ENCODE measurements at regions not wholly inside any gene's neighbourhood (a gene's known extent, or its start where the extent isn't known, plus 50 kb on each side); places are given as distances from the start of the nearest gene placed in this dataset.
"Not testable (repeated sequence)": the region's sequence is repeated elsewhere in the genome, so short reads cannot be mapped to it uniquely, and the experiment has no call there.

DNA sequence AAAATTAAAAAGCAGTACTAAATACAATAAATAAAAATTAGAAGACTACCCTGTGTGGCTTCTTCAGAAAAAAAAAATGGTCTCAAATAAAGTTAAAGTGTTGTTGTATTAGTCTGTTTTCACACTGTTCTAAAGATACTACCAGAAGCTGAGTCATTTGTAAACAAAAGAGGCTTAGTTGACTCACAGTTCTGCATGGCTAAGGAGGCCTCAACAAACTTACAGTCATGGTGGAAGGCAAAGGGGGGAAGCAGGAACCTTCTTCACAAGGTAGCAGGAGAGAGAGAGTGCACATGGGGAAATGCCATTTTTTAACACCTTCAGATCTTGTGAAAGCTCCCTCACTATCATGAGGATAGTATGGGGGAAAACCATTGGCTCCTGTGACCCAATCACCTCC, 612.8 kb downstream of the RNF144A start:
- ATAC-seq, result no peak
- Mint-ChIP-seq H3K36me3 (no peaks in the 10 kb centered on the region), H3K4me1 (no peaks in the 10 kb centered on the region), H3K4me3 (no peak overlapping the region), H3K27ac (no peak overlapping the region), H3K9me3 (peaks cover 17% of the 10 kb centered on the region), H3K27me3 (no peaks in the 10 kb centered on the region)

DNA sequence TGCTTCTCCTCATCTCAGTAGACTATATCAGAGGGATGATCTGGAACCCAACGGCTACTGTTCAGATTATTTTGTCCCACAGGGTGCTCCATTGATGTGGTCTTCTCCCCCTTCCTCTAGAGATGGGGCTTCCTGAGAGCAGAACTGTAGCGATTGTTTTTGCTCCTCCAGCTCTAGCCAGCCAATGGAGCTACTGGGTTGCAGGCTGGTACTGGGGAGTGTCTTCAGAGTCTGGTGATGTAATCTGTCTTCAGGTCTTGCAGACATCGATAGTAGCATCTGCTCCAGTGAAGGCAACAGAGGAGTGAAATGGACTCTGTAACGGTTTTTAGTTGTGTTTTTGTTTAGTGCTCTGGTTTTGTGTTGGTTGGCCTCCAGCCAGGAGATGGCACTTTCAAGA, 621.9 kb downstream of the RNF144A start:
- peaks cover 14% of the 10 kb centered on the region for H3K27me3 Mint-ChIP-seq
- ATAC-seq, result no peak
- no peak overlapping the region for H3K4me3 Mint-ChIP-seq
- H3K4me1 Mint-ChIP-seq, result no peaks in the 10 kb centered on the region
- H3K9me3 Mint-ChIP-seq, result no peaks in the 10 kb centered on the region
- H3K36me3 Mint-ChIP-seq, result no peaks in the 10 kb centered on the region
- no peak overlapping the region for H3K27ac Mint-ChIP-seq

DNA sequence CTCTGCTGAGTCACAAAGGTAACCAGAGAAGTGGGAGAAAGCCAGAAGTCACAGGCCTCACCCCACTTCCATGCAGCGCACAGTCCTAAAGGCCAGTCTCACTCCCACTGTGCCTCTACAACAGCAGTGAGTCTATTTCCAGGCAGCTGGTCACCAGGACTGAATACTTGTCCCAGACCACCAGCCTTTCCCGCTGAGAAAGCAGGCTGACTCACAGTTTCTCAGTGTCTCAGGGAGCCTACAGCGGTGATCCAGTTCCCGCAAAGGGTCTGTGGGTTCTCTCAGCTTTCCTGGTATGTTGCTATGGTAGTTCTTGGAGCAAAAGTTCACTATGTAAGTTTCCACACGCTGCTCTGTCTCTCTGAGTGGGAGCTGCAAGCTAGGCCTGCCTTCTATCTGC, 622.5 kb downstream of the RNF144A start:
- H3K27ac Mint-ChIP-seq, result no peak overlapping the region
- H3K4me1 Mint-ChIP-seq, result no peaks in the 10 kb centered on the region
- no peak for ATAC-seq
- no peak overlapping the region for H3K4me3 Mint-ChIP-seq
- no peaks in the 10 kb centered on the region for H3K36me3 Mint-ChIP-seq
- no peaks in the 10 kb centered on the region for H3K9me3 Mint-ChIP-seq
- peaks cover 14% of the 10 kb centered on the region for H3K27me3 Mint-ChIP-seq

DNA sequence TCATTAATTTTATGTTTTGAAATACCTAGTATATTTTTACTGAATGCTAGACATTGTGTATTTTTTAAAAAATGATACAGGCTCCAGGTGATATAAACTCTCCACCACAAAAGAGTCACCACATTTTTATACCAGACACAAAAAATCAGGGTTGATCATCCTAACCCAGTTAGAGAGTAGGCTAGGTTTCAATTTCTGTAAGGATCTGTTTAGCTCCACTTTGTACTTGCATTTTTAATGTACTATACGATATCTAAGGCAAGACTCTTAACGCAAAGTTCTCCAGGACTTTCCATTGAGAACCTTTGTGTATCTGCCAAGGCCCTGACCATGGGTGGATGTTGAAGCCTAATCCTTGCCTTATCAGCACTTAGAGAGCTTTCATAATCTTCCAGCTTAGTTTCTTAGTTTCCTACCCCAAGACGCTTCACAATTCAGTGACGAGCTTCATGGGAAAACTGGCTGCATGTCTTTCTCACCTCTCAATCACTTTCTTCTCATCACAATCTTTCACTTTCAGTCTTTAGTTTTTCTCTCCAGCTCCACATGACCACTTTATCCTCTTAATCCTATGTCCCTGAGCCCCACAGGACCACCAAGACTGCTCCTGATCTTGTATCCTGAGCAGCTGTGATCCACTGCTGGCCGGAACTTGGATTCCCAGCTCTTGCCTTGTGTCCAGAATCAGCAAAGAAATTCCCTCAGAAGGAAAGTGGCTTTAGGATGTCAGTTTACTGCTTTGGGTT, 635.8 kb downstream of the RNF144A start:
- Mint-ChIP-seq H3K9me3 (no peaks in the 10 kb centered on the region), H3K4me3 (no peak overlapping the region), H3K4me1 (no peaks in the 10 kb centered on the region), H3K27ac (no peak overlapping the region), H3K36me3 (no peaks in the 10 kb centered on the region), H3K27me3 (peaks cover 10% of the 10 kb centered on the region)
- no peak for ATAC-seq

DNA sequence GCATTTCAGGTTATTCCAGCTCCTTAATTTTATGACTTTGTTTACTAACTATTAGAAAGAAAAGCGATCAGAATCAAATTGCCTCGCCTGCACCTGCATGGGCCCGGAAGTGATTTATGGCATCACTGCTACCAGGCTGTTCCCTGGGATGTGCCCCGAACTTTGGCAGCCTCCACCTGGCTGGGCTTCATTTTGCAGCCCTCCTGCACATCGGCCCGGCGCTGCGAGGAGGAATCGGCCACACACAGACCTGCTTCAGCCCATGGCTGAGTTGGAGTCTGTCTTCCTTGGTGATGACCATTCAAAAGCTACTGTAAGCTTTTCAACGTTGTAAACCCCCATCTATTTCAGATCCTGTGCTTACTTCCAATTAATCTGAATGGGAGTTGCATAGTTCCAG, 638.0 kb downstream of the RNF144A start:
- Mint-ChIP-seq H3K27ac (no peak overlapping the region), H3K36me3 (no peaks in the 10 kb centered on the region), H3K9me3 (no peaks in the 10 kb centered on the region), H3K4me3 (no peak overlapping the region), H3K4me1 (no peaks in the 10 kb centered on the region), H3K27me3 (peaks cover 10% of the 10 kb centered on the region)
- ATAC-seq, result no peak

DNA sequence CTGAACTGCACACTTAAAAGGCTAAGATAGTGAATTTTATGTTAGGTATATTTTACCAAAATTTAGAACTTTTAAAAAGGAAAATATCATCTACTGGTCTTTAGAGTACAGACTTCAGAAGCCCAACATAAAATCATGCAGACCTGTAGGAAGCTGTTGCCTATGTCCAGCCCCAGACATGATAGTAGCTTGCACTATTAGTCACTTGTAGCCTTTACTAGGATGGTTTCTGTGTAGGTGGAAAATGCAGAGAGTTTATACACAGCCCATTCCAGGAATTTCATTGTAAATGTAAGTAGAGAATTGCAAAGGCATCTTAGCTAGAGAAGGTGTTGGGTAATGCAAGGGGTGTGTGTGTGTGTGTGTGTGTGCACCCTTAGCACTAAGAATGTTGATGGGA, 640.2 kb downstream of the RNF144A start:
- H3K27me3 Mint-ChIP-seq, result peaks cover 10% of the 10 kb centered on the region

DNA sequence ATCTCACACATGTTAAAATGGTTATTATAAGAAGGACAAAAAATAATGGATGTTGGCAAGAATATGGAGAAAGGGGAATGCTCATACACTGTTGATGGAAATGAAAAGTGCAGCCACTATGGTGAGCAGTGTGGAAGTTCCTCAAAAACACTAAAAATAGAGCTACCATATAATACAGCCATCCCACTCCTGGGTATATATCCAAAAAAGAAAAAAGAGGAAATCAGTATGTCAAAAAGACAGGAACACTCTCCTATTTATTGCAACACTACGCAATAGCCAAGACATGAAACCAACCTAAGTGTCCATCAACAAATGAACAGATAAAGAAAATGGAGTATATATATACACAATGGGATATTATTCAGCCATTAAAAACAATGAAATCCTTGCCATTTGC, 642.6 kb downstream of the RNF144A start:
- H3K9me3 Mint-ChIP-seq, result no peaks in the 10 kb centered on the region
- no peaks in the 10 kb centered on the region for H3K4me1 Mint-ChIP-seq
- no peak overlapping the region for H3K27ac Mint-ChIP-seq
- H3K27me3 Mint-ChIP-seq, result peaks cover 10% of the 10 kb centered on the region
- H3K36me3 Mint-ChIP-seq, result no peaks in the 10 kb centered on the region
- no peak overlapping the region for H3K4me3 Mint-ChIP-seq
- ATAC-seq, result no peak

More for the DNA sequence above, 640.2 kb downstream of the RNF144A start:
- ATAC-seq, result no peak
- H3K4me3 Mint-ChIP-seq, result no peak overlapping the region
- H3K36me3 Mint-ChIP-seq, result no peaks in the 10 kb centered on the region
- no peaks in the 10 kb centered on the region for H3K9me3 Mint-ChIP-seq
- H3K27ac Mint-ChIP-seq, result no peak overlapping the region
- no peaks in the 10 kb centered on the region for H3K4me1 Mint-ChIP-seq

DNA sequence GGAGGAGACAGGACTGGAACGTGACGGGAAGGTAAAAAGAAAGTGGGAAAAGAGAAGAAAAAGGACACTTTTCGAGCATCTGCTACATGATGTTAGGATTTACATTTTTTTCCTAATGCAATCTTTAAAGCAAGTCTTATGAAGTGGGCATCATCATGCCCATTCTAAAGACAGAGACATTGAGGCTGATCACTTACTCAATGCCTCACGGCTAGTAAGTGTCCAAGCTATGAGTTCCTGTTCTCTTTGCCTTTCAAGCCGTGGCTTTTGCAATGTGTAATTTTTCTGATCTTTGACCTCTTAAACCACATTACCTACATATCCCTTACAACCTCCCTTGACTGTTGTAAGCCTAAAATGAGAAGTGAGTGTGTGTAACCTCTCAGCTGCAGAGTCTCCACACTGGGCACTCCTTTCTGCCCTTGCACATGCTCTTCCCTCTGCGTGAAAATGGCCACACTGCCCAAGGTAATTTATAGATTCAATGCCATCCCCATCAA, 649.2 kb downstream of the RNF144A start:
- no peak overlapping the region for H3K4me3 Mint-ChIP-seq
- H3K9me3 Mint-ChIP-seq, result peaks cover 2% of the 10 kb centered on the region
- H3K36me3 Mint-ChIP-seq, result no peaks in the 10 kb centered on the region
- no peaks in the 10 kb centered on the region for H3K27me3 Mint-ChIP-seq
- no peak for ATAC-seq
- H3K4me1 Mint-ChIP-seq, result no peaks in the 10 kb centered on the region
- H3K27ac Mint-ChIP-seq, result no peak overlapping the region

DNA sequence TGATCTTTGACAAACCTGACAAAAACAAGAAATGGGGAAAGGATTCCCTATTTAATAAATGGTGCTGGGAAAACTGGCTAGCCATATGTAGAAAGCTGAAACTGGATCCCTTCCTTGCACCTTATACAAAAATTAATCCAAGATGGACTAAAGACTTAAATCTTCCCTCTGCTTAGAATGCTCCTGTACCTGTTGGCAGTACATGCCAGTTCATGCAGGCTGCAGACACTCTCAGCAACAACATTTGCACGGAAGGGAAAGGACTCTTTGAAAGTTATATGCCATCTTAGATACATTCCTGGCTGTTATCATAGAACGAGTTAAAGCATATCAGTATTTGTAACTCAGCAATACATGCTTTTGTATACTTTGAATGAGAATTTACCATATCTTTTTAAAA, 649.9 kb downstream of the RNF144A start:
- ATAC-seq, H3K4me1 Mint-ChIP-seq, H3K9me3 Mint-ChIP-seq, H3K4me3 Mint-ChIP-seq, H3K36me3 Mint-ChIP-seq, H3K27me3 Mint-ChIP-seq, H3K27ac Mint-ChIP-seq: not testable (repeated sequence)

DNA sequence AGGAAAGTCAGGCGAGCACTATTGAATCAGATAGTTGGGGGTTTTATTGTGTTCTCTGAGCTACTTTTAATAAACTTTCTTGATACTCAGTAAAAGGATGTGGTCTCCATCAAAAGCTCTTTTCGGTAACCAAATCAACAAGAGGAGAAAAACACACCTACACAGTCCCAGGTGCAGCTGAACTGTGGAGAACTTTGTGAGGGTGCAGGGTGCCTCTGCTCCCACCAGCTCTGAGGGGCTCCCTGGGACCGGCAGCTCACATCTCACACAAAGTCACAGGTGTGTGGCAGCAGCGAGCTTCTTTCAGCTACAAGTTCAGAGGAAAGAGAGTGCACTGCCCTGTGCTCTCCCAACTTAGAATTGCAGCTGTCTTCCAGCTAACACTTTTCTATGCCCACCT, 650.4 kb downstream of the RNF144A start:
- H3K36me3 Mint-ChIP-seq, result no peaks in the 10 kb centered on the region
- no peaks in the 10 kb centered on the region for H3K27me3 Mint-ChIP-seq
- H3K4me3 Mint-ChIP-seq, result no peak overlapping the region
- no peak overlapping the region for H3K27ac Mint-ChIP-seq
- ATAC-seq, result no peak
- H3K9me3 Mint-ChIP-seq, result peaks cover 2% of the 10 kb centered on the region
- H3K4me1 Mint-ChIP-seq, result no peaks in the 10 kb centered on the region

DNA sequence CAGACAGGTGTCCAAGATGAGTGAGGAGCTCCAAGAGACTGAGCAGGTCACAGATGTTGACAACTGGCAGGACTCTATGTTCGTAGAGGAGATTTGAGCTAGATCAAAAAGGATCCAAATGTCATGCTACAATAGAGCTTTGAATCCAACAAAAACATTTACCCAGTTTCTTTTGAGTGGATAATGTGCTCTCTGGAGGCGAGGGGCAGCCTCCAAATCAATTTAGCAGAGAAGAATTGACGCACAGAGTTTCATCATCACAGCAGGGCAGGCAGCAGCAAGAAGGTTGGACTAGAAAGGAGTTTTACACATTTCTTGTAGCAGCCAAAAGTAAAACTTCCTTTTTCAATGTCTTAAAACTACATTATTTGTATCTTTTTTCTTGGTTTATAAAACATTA, 653.0 kb downstream of the RNF144A start:
- H3K27ac Mint-ChIP-seq, result no peak overlapping the region
- H3K9me3 Mint-ChIP-seq, result peaks cover 2% of the 10 kb centered on the region
- no peaks in the 10 kb centered on the region for H3K36me3 Mint-ChIP-seq
- H3K4me3 Mint-ChIP-seq, result no peak overlapping the region
- no peaks in the 10 kb centered on the region for H3K27me3 Mint-ChIP-seq
- no peaks in the 10 kb centered on the region for H3K4me1 Mint-ChIP-seq
- no peak for ATAC-seq

DNA sequence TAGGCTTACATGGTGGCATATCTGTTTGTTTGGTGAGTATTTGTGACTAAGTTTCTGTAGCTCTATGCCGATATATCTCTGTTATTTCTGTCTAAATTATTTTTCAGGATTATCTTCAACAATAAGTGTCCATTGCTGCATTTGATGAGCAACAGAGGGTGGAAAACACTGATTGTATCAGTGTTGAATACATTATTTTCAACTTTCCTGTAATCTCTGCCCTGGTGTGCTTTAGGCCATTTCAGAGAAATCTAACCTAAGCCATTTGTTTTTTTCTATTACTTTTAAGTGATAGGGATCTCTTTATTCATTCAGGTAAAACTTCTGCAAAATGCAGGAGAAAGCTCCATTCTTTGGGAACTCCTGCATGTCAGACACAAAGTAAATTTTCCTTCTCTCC, 654.5 kb downstream of the RNF144A start:
- no peak for ATAC-seq
- Mint-ChIP-seq H3K9me3 (peaks cover 3% of the 10 kb centered on the region), H3K4me3 (no peak overlapping the region), H3K27me3 (peaks cover 8% of the 10 kb centered on the region), H3K36me3 (no peaks in the 10 kb centered on the region), H3K27ac (no peak overlapping the region), H3K4me1 (no peaks in the 10 kb centered on the region)

DNA sequence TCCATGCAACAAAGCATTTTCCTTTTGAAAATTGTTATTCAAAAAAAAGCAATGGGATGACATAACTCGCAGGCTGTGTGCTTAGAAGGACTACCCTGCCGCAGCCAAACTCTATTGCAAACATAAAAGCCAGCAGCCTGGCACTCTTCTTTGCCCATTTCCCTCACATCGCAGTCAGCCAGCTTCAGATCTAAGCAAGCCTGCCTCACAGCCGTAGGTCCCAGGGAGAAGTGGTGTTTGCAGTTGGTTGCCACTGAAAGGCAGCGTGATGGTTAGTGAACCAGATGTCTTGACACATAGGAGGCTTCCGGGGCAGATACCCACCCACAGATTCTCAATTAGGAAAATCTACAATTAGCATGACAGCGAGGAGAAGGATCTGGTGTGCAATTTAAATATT, 655.2 kb downstream of the RNF144A start:
- Mint-ChIP-seq H3K27ac (no peak overlapping the region), H3K4me1 (no peaks in the 10 kb centered on the region), H3K27me3 (peaks cover 8% of the 10 kb centered on the region), H3K4me3 (no peak overlapping the region), H3K36me3 (no peaks in the 10 kb centered on the region), H3K9me3 (peaks cover 5% of the 10 kb centered on the region)
- no peak for ATAC-seq

DNA sequence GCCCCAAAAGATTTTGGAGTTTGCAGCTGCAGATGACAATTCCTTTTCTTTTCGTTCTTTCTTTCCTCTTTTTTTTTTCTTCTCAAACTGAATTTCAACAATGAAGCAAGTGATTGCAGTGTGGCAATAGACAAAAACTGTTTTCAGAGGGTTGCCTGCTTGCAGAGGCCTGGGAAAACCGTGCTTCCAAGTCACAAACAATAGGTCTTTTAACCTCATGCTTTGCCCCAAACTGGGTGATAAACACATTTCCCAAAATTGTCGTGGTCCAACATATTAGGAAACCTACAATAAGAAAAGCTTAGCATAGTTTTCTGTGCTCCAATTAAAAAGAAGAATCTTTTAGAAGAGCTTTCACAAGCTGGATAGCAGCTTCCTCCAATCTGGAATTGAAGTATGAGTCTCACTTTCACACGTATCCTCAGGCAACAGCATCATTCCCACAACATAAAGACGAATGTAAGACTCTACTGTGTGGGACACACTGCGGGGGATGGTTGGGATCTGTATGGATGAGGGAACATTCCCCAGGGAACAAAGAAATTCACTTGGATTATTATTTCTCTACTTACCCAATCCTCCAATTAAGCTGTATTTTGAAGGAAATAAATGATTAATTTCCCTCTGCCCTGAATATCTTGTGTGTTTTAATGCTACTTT, 656.1 kb downstream of the RNF144A start:
- Mint-ChIP-seq H3K4me1 (no peaks in the 10 kb centered on the region), H3K27me3 (peaks cover 8% of the 10 kb centered on the region), H3K27ac (no peak overlapping the region), H3K9me3 (peaks cover 13% of the 10 kb centered on the region), H3K4me3 (no peak overlapping the region), H3K36me3 (no peaks in the 10 kb centered on the region)
- ATAC-seq, result no peak

DNA sequence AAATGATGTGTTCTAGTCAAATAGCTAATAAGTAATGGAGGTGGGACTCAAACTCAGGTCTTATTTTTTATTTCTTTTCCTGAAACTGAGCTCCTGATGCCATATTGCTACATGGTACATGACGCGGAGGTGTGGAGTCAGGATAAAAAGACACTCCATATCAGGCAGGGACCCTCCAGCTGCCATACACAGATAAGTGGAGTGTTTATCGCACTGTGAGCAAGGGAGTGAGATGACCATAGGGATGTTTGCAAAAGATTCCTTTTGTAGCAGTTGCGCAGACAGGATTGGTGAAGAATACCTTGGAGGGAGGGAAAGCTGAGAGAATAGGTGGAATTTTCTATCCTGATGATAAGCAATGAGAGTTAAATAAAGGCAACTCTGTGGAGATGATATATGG, 657.2 kb downstream of the RNF144A start:
- H3K9me3 Mint-ChIP-seq, result peaks cover 15% of the 10 kb centered on the region
- ATAC-seq, result no peak
- no peaks in the 10 kb centered on the region for H3K4me1 Mint-ChIP-seq
- no peaks in the 10 kb centered on the region for H3K36me3 Mint-ChIP-seq
- peaks cover 8% of the 10 kb centered on the region for H3K27me3 Mint-ChIP-seq
- no peak overlapping the region for H3K4me3 Mint-ChIP-seq
- no peak overlapping the region for H3K27ac Mint-ChIP-seq

DNA sequence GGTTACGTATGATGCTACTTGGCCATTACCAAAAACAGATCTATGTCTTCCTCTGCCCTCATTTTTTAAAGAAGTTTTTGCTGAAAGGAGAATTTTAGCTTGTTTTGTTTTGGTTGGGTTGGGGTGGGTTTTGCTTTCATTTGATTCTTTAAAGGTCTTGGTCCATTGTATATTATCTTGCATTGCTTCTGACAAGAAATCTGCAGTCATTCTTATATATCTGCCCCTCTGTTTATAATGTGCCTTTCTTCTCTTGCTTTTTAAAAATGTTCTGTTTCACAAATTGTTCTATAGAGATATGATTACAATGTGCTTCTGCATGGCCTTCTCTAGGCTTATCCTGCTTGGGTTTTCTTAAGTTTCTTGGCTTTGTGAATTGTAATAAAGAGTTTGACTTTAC, 660.6 kb downstream of the RNF144A start:
- Mint-ChIP-seq H3K4me3 (no peak overlapping the region), H3K27ac (no peak overlapping the region), H3K27me3 (peaks cover 8% of the 10 kb centered on the region), H3K4me1 (no peaks in the 10 kb centered on the region), H3K9me3 (peaks cover 20% of the 10 kb centered on the region), H3K36me3 (no peaks in the 10 kb centered on the region)
- no peak for ATAC-seq
